IMR-90 (cell line): ENCODE measurements at regions not wholly inside any gene's neighbourhood (a gene's known extent, or its start where the extent isn't known, plus 50 kb on each side); places are given as distances from the start of the nearest gene placed in this dataset.

Source experiments
- ATAC-seq: fragments of 200-7000 bp; cut with Tn5 transposase; 2 replicates; pipeline ENCODE4 v1.9.1; 2020; ENCODE audit warnings: low read depth, mild to moderate bottlenecking, moderate library complexity
- BruUV-seq: library from RNA; stranded (reverse); fragments of 400-500 nt; replicated peaks from 2 replicates; lab custom pipeline; 2021; lab: Mats Ljungman, UMichigan
- CTCF ChIA-PET: fragments of 300-600 bp; formaldehyde crosslinking; extraction: SDS; loops from one replicate; lab custom pipeline; 2021; ENCODE audit warnings: antibody characterized with exemption; lab: Yijun Ruan, JAX
- POLR2A ChIA-PET: fragments of 300-600 bp; sonication (Branson Sonifier 250); formaldehyde crosslinking; loops from one replicate; lab custom pipeline; 2022; ENCODE audit warnings: antibody characterized with exemption; ENCODE audit not compliant: unreplicated experiment; lab: Charles Lee
- DNase-seq: peaks from one replicate; pipeline ENCODE4 v3.0.0; 2013
- H2AFZ ChIP-seq: replicated peaks from 2 replicates; pipeline ENCODE3; 2013; ENCODE audit warnings: low read length, mild to moderate bottlenecking; ENCODE audit not compliant: poor library complexity
- H2AK5ac ChIP-seq: 2 replicates; pipeline ENCODE4 v1.6.1; 2013; ENCODE audit warnings: low read depth, low read length, inconsistent platforms
- H2AK9ac ChIP-seq: replicated peaks from 2 replicates; pipeline ENCODE3; 2013; ENCODE audit warnings: mild to moderate bottlenecking, low read depth, low read length, moderate library complexity; ENCODE audit not compliant: poor library complexity
- H2BK120ac ChIP-seq: 2 replicates; pipeline ENCODE4 v1.6.1; 2013; ENCODE audit warnings: low read depth, low read length, inconsistent platforms
- H2BK15ac ChIP-seq: 3 replicates; pipeline ENCODE4 v1.6.1; 2013; ENCODE audit warnings: low read depth, low read length, inconsistent platforms
- H2BK20ac ChIP-seq: 2 replicates; pipeline ENCODE4 v1.6.1; 2013; ENCODE audit warnings: low read depth, mild to moderate bottlenecking, inconsistent platforms, low read length, moderate library complexity
- H2BK5ac ChIP-seq: 2 replicates; pipeline ENCODE4 v1.6.1; 2013; ENCODE audit warnings: mild to moderate bottlenecking, low read depth, low read length, inconsistent platforms; ENCODE audit not compliant: poor library complexity, severe bottlenecking
- H3K14ac ChIP-seq: replicated peaks from 2 replicates; pipeline ENCODE4 v1.6.1; 2013; ENCODE audit warnings: low read depth, low read length, inconsistent platforms
- H3K18ac ChIP-seq: 2 replicates; pipeline ENCODE4 v1.6.1; 2013; ENCODE audit warnings: low read depth, low read length, control low read depth
- H3K23ac ChIP-seq: 2 replicates; pipeline ENCODE4 v1.6.1; 2013; ENCODE audit warnings: low read depth, low read length, inconsistent platforms
- H3K27ac ChIP-seq: 2 replicates; pipeline ENCODE4 v1.5.1; 2013; ENCODE audit warnings: mild to moderate bottlenecking, control low read depth, low read length; ENCODE audit not compliant: insufficient read depth
- H3K27me3 ChIP-seq: 2 replicates; pipeline ENCODE4 v1.6.1; 2013; ENCODE audit warnings: low read length; ENCODE audit not compliant: control insufficient read depth, insufficient read depth
- H3K36me3 ChIP-seq: 2 replicates; pipeline ENCODE4 v1.6.1; 2013; ENCODE audit warnings: low read length, mixed read lengths; ENCODE audit not compliant: control insufficient read depth, insufficient read depth
- H3K4ac ChIP-seq: 2 replicates; pipeline ENCODE4 v1.6.1; 2013; ENCODE audit warnings: low read depth, low read length, inconsistent platforms
- H3K4me1 ChIP-seq: 2 replicates; pipeline ENCODE4 v1.6.1; 2013; ENCODE audit warnings: low read length, mixed read lengths; ENCODE audit not compliant: control insufficient read depth, insufficient read depth
- H3K4me2 ChIP-seq: 2 replicates; pipeline ENCODE4 v1.6.1; 2013; ENCODE audit warnings: low read depth, mild to moderate bottlenecking, control low read depth, low read length, moderate library complexity
- H3K4me3 ChIP-seq: 2 replicates; pipeline ENCODE4 v1.5.1; 2013; ENCODE audit warnings: low read depth, mild to moderate bottlenecking, control low read depth, low read length, moderate library complexity; ENCODE audit not compliant: insufficient read depth
- H3K56ac ChIP-seq: 2 replicates; pipeline ENCODE4 v1.6.1; 2013; ENCODE audit warnings: low read length, inconsistent platforms; ENCODE audit not compliant: insufficient read depth; ENCODE audit errors: extremely low read depth
- H3K79me1 ChIP-seq, 2 experiments: 2 replicates each; pipeline ENCODE4 v1.6.1; 2013; ENCODE audit warnings: low read length in 2 of 2, inconsistent platforms in 1 of 2, low read depth in 1 of 2
- H3K9ac ChIP-seq: 2 replicates; pipeline ENCODE4 v1.6.1; 2013; ENCODE audit warnings: low read depth, low read length, control low read depth
- H3K9me1 ChIP-seq: 2 replicates; pipeline ENCODE4 v1.6.1; 2013; ENCODE audit warnings: low read length, inconsistent platforms; ENCODE audit not compliant: insufficient read depth
- H3K9me3 ChIP-seq: 2 replicates; pipeline ENCODE4 v1.6.1; 2013; ENCODE audit warnings: low read length; ENCODE audit not compliant: control insufficient read depth, insufficient read depth
- H4K20me1 ChIP-seq: 2 replicates; pipeline ENCODE4 v1.6.1; 2013; ENCODE audit warnings: low read length, inconsistent platforms; ENCODE audit not compliant: insufficient read depth
- H4K5ac ChIP-seq: 2 replicates; pipeline ENCODE4 v1.6.1; 2013; ENCODE audit warnings: mild to moderate bottlenecking, low read depth, low read length, control low read depth
- H4K8ac ChIP-seq, 2 experiments: 2 replicates each; pipeline ENCODE4 v1.6.1; 2013; ENCODE audit warnings: low read depth in 2 of 2, low read length in 2 of 2, control low read depth in 1 of 2, inconsistent platforms in 1 of 2
- H4K91ac ChIP-seq: 2 replicates; pipeline ENCODE4 v1.6.1; 2013; ENCODE audit warnings: low read depth, low read length, inconsistent platforms; ENCODE audit not compliant: insufficient read depth
- BHLHE40 ChIP-seq: fragments of 150-350 bp; IDR thresholded peaks from 2 replicates; pipeline ENCODE4 v1.6.1; 2016; ENCODE audit warnings: mild to moderate bottlenecking, low read depth, low read length
- CEBPB ChIP-seq: IDR thresholded peaks from 2 replicates; pipeline ENCODE4 v1.6.1; 2012; ENCODE audit warnings: low read depth, low read length, improper control_type of control experiment
- CHD1 ChIP-seq: IDR thresholded peaks from 2 replicates; pipeline ENCODE4 v1.6.1; 2012; ENCODE audit warnings: low read depth, low read length, improper control_type of control experiment
- FOS ChIP-seq: fragments of 150-350 bp; IDR thresholded peaks from 2 replicates; pipeline ENCODE4 v1.6.1; 2016; ENCODE audit warnings: low read depth, low read length
- MAFK ChIP-seq: IDR thresholded peaks from 2 replicates; pipeline ENCODE4 v1.6.1; 2012; ENCODE audit warnings: low read depth, low read length, improper control_type of control experiment
- MAZ ChIP-seq: IDR thresholded peaks from 2 replicates; pipeline ENCODE4 v1.6.1; 2012; ENCODE audit warnings: low read depth, mild to moderate bottlenecking, low read length, improper control_type of control experiment, moderate library complexity, borderline replicate concordance
- MXI1 ChIP-seq: IDR thresholded peaks from 2 replicates; pipeline ENCODE4 v1.6.1; 2012; ENCODE audit warnings: low read depth, mild to moderate bottlenecking, low read length, moderate library complexity, borderline replicate concordance
- NFE2L2 ChIP-seq: fragments of 150-350 bp; IDR thresholded peaks from 2 replicates; pipeline ENCODE4 v1.6.1; 2016; ENCODE audit warnings: low read depth, mild to moderate bottlenecking, low read length
- POLR2A ChIP-seq: IDR thresholded peaks from 2 replicates; pipeline ENCODE4 v1.6.1; 2012; ENCODE audit warnings: mild to moderate bottlenecking, low read depth, low read length
- RAD21 ChIP-seq: IDR thresholded peaks from 2 replicates; pipeline ENCODE4 v1.6.1; 2012; ENCODE audit warnings: low read length, improper control_type of control experiment
- RCOR1 ChIP-seq: IDR thresholded peaks from 2 replicates; pipeline ENCODE4 v1.6.1; 2012; ENCODE audit warnings: mild to moderate bottlenecking, low read length, improper control_type of control experiment; ENCODE audit not compliant: insufficient replicate concordance
- RFX5 ChIP-seq: IDR thresholded peaks from 2 replicates; pipeline ENCODE4 v1.8.0; 2012; ENCODE audit warnings: low read depth, mild to moderate bottlenecking, low read length, moderate library complexity
- SMC3 ChIP-seq: fragments of 150-350 bp; IDR thresholded peaks from 2 replicates; pipeline ENCODE4 v1.6.1; 2016; ENCODE audit warnings: low read depth, mild to moderate bottlenecking, antibody characterized with exemption, low read length, moderate library complexity
- WGBS, 2 experiments: methylation state at CpG; one replicate each; pipeline versions ENCODE4 v1.1.5 to v1.1.7; 2013; ENCODE audit warnings: missing lambda C conversion rate in 2 of 2; ENCODE audit not compliant: insufficient read length in 1 of 2; ENCODE audit errors: extremely low coverage in 2 of 2; 5-methylcytosine and 5-hydroxymethylcytosine counted together
- dilution Hi-C: fragments of 300-500 bp; cut with HindIII; formaldehyde crosslinking; loops from one replicate; pipeline ENCODE4 v1.14.3; 2018; ENCODE audit warnings: low sequenced_read_pairs; ENCODE audit not compliant: unreplicated experiment
- in situ Hi-C: fragments of 300-500 bp; cut with MboI; formaldehyde crosslinking; loops from 3 replicates; pipeline ENCODE4 v1.14.3; 2019; ENCODE audit warnings: low sequenced_read_pairs, inconsistent platforms, mixed read lengths
- intact Hi-C: fragments of 100-400 bp; cut with micrococcal nuclease; formaldehyde crosslinking; loops from 2 replicates; pipeline ENCODE4 v1.10.0; 2022
- TF ChIP-seq, protein P1 (sequence below): fragments of 150-350 bp; IDR thresholded peaks from 2 replicates; pipeline ENCODE4 v1.6.1; 2016; ENCODE audit warnings: low read depth, mild to moderate bottlenecking, low read length, moderate library complexity, borderline replicate concordance
- TF ChIP-seq, protein P2 (sequence below): fragments of 150-350 bp; IDR thresholded peaks from 2 replicates; pipeline ENCODE4 v1.6.1; 2017; ENCODE audit warnings: mild to moderate bottlenecking, antibody characterized with exemption, low read length, low read depth
- TF ChIP-seq, protein P3 (sequence below): conservative IDR thresholded peaks from 2 replicates; pipeline ENCODE4 v1.5.1; 2012; ENCODE audit warnings: mild to moderate bottlenecking, low read depth, low read length, improper control_type of control experiment

DNA sequence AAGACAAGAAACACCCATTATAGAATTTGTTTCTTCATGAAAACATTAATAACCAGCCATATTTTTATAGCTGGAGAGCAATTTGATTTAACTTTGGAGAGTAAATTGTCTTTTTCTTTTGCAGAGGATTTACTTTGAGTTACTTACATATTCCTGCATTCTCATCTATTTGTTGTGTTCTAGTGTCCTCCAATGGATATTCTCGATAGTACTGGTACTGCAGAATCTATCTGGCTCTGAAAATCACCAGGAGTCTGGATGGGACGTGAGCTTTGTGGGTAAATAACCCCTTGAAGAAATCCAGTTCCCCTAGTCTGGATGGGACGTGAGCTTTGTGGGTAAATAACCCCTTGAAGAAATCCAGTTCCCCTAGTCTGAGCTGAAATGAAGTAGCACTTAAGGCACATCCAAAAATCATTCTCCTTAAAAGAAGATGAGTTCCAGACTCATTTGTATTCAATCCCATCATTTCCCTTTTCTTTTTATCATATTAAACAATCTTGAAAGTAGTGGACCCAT lies 294.1 kb upstream of the UBE2E2 start:
- Histone ChIP-seq H3K56ac (no peak overlapping the region), H3K9ac (no peak overlapping the region), H4K20me1 (no peaks in the 10 kb centered on the region), H3K27ac (no peak overlapping the region), H3K27me3 (no peaks in the 10 kb centered on the region), H2AK9ac (no peak overlapping the region), H4K8ac (no peak overlapping the region), H3K4me3 (no peak overlapping the region), H3K18ac (no peak overlapping the region), H3K36me3 (no peaks in the 10 kb centered on the region), H2BK5ac (no peak overlapping the region), H4K91ac (no peak overlapping the region), H3K4ac (no peak overlapping the region), H2AFZ (no peak overlapping the region), H3K9me1 (no peaks in the 10 kb centered on the region), H3K14ac (no peak overlapping the region), H4K5ac (no peak overlapping the region), H2BK15ac (no peak overlapping the region), H3K23ac (no peak overlapping the region), H3K4me2 (no peak overlapping the region), H3K79me1 (no peaks in the 10 kb centered on the region), H3K4me1 (no peaks in the 10 kb centered on the region), H2BK20ac (no peak overlapping the region), H3K9me3 (no peaks in the 10 kb centered on the region), H2BK120ac (no peak overlapping the region), H2AK5ac (no peak overlapping the region)
- no TSS peak for BruUV-seq
- no CpG with 5 or more reads among the region's 3 CpGs for WGBS, 2 experiments
- ATAC-seq (no peak), DNase-seq (no peak)
- CTCF ChIA-PET: no interaction called here
- in situ Hi-C loops (no loop called here), dilution Hi-C loops (no loop called here), intact Hi-C loops (no loop called here)
- TF ChIP-seq SMC3: no peak
- TF ChIP-seq, protein P1, sequence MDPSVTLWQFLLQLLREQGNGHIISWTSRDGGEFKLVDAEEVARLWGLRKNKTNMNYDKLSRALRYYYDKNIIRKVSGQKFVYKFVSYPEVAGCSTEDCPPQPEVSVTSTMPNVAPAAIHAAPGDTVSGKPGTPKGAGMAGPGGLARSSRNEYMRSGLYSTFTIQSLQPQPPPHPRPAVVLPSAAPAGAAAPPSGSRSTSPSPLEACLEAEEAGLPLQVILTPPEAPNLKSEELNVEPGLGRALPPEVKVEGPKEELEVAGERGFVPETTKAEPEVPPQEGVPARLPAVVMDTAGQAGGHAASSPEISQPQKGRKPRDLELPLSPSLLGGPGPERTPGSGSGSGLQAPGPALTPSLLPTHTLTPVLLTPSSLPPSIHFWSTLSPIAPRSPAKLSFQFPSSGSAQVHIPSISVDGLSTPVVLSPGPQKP: no peak
- TF ChIP-seq CHD1: no peak
- no peak for TF ChIP-seq POLR2A
- no peak for TF ChIP-seq MAZ
- TF ChIP-seq FOS: no peak
- TF ChIP-seq RAD21: no peak
- TF ChIP-seq, protein P2, sequence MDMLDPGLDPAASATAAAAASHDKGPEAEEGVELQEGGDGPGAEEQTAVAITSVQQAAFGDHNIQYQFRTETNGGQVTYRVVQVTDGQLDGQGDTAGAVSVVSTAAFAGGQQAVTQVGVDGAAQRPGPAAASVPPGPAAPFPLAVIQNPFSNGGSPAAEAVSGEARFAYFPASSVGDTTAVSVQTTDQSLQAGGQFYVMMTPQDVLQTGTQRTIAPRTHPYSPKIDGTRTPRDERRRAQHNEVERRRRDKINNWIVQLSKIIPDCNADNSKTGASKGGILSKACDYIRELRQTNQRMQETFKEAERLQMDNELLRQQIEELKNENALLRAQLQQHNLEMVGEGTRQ: no peak
- no peak for TF ChIP-seq NFE2L2
- TF ChIP-seq MAFK: no peak
- no peak for TF ChIP-seq RCOR1
- no peak for TF ChIP-seq BHLHE40
- TF ChIP-seq MXI1: no peak
- no peak for TF ChIP-seq RFX5
- TF ChIP-seq CEBPB: no peak
- TF ChIP-seq, protein P3, sequence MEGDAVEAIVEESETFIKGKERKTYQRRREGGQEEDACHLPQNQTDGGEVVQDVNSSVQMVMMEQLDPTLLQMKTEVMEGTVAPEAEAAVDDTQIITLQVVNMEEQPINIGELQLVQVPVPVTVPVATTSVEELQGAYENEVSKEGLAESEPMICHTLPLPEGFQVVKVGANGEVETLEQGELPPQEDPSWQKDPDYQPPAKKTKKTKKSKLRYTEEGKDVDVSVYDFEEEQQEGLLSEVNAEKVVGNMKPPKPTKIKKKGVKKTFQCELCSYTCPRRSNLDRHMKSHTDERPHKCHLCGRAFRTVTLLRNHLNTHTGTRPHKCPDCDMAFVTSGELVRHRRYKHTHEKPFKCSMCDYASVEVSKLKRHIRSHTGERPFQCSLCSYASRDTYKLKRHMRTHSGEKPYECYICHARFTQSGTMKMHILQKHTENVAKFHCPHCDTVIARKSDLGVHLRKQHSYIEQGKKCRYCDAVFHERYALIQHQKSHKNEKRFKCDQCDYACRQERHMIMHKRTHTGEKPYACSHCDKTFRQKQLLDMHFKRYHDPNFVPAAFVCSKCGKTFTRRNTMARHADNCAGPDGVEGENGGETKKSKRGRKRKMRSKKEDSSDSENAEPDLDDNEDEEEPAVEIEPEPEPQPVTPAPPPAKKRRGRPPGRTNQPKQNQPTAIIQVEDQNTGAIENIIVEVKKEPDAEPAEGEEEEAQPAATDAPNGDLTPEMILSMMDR: no peak
- POLR2A ChIA-PET: no interaction called here
